ENCODE measurements at regions not wholly inside any gene's neighbourhood (a gene's known extent, or its start where the extent isn't known, plus 50 kb on each side); places are given as distances from the start of the nearest gene placed in this dataset.

DNA sequence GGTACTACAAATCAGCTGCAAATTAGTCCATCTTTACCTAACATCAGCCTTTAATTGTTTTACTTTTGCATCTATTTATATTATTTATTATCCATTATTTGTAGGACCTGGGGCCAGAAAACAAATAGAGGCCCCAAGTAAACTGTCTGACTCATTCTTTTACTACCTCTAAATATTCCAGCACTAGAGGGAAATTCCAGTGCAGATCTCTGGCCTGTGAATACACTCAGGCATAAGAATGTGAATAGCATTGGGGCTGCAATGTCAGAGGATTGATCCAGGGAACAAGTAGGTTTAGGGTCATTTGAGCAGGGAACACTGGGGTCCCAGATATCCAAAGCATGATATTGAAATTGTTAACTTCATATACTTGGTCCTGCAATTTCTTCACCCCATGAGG, 176.6 kb upstream of the TYRP1 start:
- ChIA-PET POLR2A (no interaction called here), CTCF (no interaction called here)
- TF ChIP-seq, protein P1, sequence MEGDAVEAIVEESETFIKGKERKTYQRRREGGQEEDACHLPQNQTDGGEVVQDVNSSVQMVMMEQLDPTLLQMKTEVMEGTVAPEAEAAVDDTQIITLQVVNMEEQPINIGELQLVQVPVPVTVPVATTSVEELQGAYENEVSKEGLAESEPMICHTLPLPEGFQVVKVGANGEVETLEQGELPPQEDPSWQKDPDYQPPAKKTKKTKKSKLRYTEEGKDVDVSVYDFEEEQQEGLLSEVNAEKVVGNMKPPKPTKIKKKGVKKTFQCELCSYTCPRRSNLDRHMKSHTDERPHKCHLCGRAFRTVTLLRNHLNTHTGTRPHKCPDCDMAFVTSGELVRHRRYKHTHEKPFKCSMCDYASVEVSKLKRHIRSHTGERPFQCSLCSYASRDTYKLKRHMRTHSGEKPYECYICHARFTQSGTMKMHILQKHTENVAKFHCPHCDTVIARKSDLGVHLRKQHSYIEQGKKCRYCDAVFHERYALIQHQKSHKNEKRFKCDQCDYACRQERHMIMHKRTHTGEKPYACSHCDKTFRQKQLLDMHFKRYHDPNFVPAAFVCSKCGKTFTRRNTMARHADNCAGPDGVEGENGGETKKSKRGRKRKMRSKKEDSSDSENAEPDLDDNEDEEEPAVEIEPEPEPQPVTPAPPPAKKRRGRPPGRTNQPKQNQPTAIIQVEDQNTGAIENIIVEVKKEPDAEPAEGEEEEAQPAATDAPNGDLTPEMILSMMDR (IDR thresholded peaks at IDR 0.05; ENCODE audit: insufficient read depth, low read depth, low read length) = no peak
- no peak for DNase-seq (ENCODE audit: low read depth)
- Histone ChIP-seq H3K36me3 (ENCODE audit: control insufficient read depth, insufficient read depth, low read length) (no peaks in the 10 kb centered on the region), H3K4me3 (ENCODE audit: low read depth, low read length) (no peak overlapping the region), H3K27me3 (ENCODE audit: control insufficient read depth, insufficient read depth, low read length) (no peaks in the 10 kb centered on the region)

DNA sequence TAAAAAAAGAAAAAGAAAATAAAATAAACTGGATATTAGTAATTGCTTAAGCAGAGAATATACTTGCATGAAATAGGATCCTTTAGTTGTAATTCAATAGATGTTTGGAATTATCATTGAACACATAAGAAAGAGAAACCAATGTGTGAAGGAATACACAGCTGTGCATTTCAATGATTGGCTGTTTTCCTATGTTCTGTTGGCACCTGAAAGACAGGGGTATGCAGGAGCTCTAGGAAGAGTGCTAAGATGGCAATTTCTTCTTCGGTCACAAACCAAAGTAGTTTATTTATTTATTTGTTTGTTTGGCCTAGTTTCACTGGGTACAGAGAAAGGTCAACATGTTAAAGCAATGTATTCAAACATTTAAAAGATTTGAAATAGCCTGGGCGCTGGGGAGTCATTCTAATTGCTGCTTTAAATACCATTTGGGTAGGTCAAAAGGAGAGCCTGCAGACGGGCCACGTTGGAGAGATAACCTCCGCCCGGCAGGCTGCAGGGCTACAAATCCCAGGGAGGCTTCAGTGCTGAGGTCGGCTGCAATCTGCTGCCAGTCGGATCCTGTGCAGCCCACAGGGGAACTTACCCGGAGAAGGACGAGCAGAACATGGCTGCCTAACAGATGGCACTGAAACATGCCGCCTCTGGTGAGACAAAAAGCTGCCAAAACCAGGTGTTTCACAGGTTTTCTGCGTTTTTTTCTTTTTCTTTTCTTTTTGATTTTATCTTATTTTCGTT, 154.2 kb upstream of the TYRP1 start:
- CTCF ChIA-PET = no interaction called here
- no peak for DNase-seq (ENCODE audit: low read depth)
- POLR2A ChIA-PET = no interaction called here
- Histone ChIP-seq H3K4me3 (ENCODE audit: low read depth, low read length) (no peak overlapping the region), H3K27me3 (ENCODE audit: control insufficient read depth, insufficient read depth, low read length) (no peaks in the 10 kb centered on the region), H3K36me3 (ENCODE audit: control insufficient read depth, insufficient read depth, low read length) (no peaks in the 10 kb centered on the region)
- TF ChIP-seq, protein P1 (IDR thresholded peaks at IDR 0.05; ENCODE audit: insufficient read depth, low read depth, low read length) = no peak

DNA sequence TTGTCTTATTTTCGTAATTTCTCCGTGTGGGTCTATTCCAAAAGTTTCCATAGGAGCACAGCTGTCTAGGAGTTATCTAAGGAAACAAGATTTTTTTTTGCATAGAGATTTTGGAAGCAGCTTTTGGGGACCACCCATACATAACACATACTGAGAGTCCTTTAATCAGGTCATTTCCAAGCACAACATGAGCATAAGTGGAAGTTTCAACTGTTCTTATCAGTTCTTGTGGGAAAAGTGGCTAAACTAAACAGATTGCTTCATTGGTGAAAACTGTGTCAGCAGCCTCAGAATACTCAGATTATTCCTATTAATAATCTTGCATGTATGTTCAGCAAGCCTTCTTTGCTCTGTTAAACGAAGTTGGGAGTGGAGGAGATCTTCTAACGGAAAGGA, 153.6 kb upstream of the TYRP1 start:
- TF ChIP-seq, protein P1 (IDR thresholded peaks at IDR 0.05; ENCODE audit: insufficient read depth, low read depth, low read length) = no peak

DNA sequence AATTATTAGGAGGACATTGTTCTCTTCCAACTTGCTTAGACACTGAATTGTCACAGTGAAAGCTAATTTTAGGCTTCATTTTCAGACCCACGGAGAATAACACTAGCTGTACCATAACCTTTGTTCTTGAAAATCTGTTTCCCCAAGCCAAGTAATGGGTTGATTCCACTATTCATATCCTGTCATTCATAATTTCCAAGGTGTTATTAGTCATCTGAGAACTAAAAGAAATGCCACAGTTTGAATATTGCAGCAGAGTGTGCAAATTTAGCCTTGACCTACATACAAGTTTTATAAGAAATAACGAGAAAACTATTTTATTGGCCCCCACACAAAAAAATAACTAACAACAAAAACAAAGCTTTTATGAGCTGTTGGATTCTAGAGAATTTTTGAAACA, 148.5 kb upstream of the TYRP1 start:
- Histone ChIP-seq H3K36me3 (ENCODE audit: control insufficient read depth, insufficient read depth, low read length) (no peaks in the 10 kb centered on the region), H3K27me3 (ENCODE audit: control insufficient read depth, insufficient read depth, low read length) (no peaks in the 10 kb centered on the region), H3K4me3 (ENCODE audit: low read depth, low read length) (no peak overlapping the region)
- no peak for DNase-seq (ENCODE audit: low read depth)
- CTCF ChIA-PET = no interaction called here
- TF ChIP-seq, protein P1 (IDR thresholded peaks at IDR 0.05; ENCODE audit: insufficient read depth, low read depth, low read length) = no peak
- POLR2A ChIA-PET = no interaction called here

More for the DNA sequence above, 153.6 kb upstream of the TYRP1 start:
- H3K36me3 ChIP-seq (ENCODE audit: control insufficient read depth, insufficient read depth, low read length) = no peaks in the 10 kb centered on the region
- ChIA-PET CTCF (no interaction called here), POLR2A (no interaction called here)
- H3K4me3 ChIP-seq (ENCODE audit: low read depth, low read length) = no peak overlapping the region
- DNase-seq (ENCODE audit: low read depth) = no peak
- H3K27me3 ChIP-seq (ENCODE audit: control insufficient read depth, insufficient read depth, low read length) = no peaks in the 10 kb centered on the region

DNA sequence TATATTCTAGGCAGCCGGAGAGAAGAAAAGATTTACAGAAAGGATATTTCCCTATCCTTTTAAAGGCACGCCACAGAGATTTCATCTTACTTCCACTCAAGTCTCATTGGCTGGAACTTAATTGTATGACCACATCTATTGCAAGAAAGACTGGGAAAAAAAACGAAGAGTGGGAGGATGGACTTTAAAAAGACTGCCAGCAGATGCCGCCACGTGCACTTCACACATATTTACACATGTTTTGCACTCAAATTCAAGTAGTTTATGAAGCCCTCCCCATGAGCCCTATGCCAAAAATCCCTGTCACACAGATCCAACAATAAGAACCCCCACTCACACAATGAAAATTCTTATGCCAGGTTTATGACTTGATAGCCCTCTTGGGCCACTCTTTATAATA, 138.5 kb upstream of the TYRP1 start:
- Histone ChIP-seq H3K4me3 (ENCODE audit: low read depth, low read length) (no peak overlapping the region), H3K27me3 (ENCODE audit: control insufficient read depth, insufficient read depth, low read length) (no peaks in the 10 kb centered on the region), H3K36me3 (ENCODE audit: control insufficient read depth, insufficient read depth, low read length) (no peaks in the 10 kb centered on the region)
- TF ChIP-seq, protein P1 (IDR thresholded peaks at IDR 0.05; ENCODE audit: insufficient read depth, low read depth, low read length) = no peak
- ChIA-PET POLR2A (no interaction called here), CTCF (interaction anchor here (1.0 kb wide), 1 partner anchor 25 kb away, joined by 3 read pairs; no protein-coding TSS in a partner anchor)
- DNase-seq (ENCODE audit: low read depth) = no peak
